ENCODE measurements at regions not wholly inside any gene's neighbourhood (a gene's known extent, or its start where the extent isn't known, plus 50 kb on each side); places are given as distances from the start of the nearest gene placed in this dataset.

DNA sequence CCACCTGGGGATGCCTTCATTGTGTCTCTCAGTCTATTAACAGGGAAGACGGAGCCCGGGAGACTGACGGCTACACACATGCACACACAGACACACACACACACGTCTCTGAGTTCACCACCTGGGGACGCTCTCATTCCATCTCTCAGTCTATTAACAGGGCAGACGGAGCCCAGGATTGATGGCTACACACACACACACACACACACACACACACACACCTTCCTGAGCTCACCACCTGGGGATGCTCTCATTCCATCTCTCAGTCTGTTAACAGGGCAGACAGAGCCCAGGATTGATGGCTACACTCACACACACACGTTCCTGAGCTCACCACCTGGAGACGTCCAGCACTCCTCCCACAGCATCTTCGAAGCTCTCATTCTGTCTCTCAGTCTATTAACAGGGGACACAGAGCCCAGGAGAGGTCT, 143.9 kb downstream of the OR4M2 start:
- TF ChIP-seq, protein P1, sequence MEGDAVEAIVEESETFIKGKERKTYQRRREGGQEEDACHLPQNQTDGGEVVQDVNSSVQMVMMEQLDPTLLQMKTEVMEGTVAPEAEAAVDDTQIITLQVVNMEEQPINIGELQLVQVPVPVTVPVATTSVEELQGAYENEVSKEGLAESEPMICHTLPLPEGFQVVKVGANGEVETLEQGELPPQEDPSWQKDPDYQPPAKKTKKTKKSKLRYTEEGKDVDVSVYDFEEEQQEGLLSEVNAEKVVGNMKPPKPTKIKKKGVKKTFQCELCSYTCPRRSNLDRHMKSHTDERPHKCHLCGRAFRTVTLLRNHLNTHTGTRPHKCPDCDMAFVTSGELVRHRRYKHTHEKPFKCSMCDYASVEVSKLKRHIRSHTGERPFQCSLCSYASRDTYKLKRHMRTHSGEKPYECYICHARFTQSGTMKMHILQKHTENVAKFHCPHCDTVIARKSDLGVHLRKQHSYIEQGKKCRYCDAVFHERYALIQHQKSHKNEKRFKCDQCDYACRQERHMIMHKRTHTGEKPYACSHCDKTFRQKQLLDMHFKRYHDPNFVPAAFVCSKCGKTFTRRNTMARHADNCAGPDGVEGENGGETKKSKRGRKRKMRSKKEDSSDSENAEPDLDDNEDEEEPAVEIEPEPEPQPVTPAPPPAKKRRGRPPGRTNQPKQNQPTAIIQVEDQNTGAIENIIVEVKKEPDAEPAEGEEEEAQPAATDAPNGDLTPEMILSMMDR (IDR thresholded peaks at IDR 0.05; ENCODE audit: low read depth, low read length) = peak; percentile 36
- TF ChIP-seq EZH2phosphoT487 (IDR thresholded peaks at IDR 0.05; ENCODE audit: low read depth) = no peak

Measured in OCI-LY3 (cell line).